ENCODE measurements at regions not wholly inside any gene's neighbourhood (a gene's known extent, or its start where the extent isn't known, plus 50 kb on each side); places are given as distances from the start of the nearest gene placed in this dataset.

GRCh38 chr13:104769545-104769944 lies 1703.3 kb upstream of the SLC10A2 start:
- TF ChIP-seq EZH2 (IDR thresholded peaks at IDR 0.05; ENCODE audit: borderline replicate concordance, low read depth, low read length, severe bottlenecking) (no peak), CTCF (IDR thresholded peaks at IDR 0.05; ENCODE audit: borderline replicate concordance, extremely low read depth, low read length, poor library complexity, severe bottlenecking) (no peak)
